Esophagus squamous epithelium (tissue), 5 donors: ENCODE measurements at regions not wholly inside any gene's neighbourhood (a gene's known extent, or its start where the extent isn't known, plus 50 kb on each side); places are given as distances from the start of the nearest gene placed in this dataset.

Experiments used
- DNase-seq: peaks from one replicate; lab custom pipeline; 2025; lab: John Stamatoyannopoulos, UW
- H3K27ac ChIP-seq, 4 donors: fragments of 200-600 bp; sonication (generic); one replicate each; pipeline ENCODE4 v1.5.1; 2016 to 2019; ENCODE audit warnings: mild to moderate bottlenecking in 1 of 4
- H3K27me3 ChIP-seq, 4 donors: fragments of 200-600 bp; sonication (generic); 1 replicate in 3 of 4; 2 replicates in 1 of 4; pipeline versions ENCODE4 v1.5.1 to v1.6.0; 2017 to 2021; ENCODE audit warnings: antibody characterized with exemption in 1 of 4
- H3K36me3 ChIP-seq, 3 donors: fragments of 200-600 bp; sonication (generic); one replicate each; pipeline ENCODE4 v1.5.1; 2016 to 2019
- H3K4me1 ChIP-seq, 3 donors: fragments of 200-600 bp; sonication (generic); one replicate each; pipeline ENCODE4 v1.5.1; 2017 to 2019
- H3K4me3 ChIP-seq, 4 donors: fragments of 200-600 bp; sonication (generic); 1 replicate in 3 of 4; 2 replicates in 1 of 4; pipeline ENCODE4 v1.5.1; 2016 to 2019; ENCODE audit warnings: mild to moderate bottlenecking in 2 of 4, moderate library complexity in 1 of 4
- H3K9me3 ChIP-seq, 3 donors: fragments of 200-600 bp; sonication (generic); one replicate each; pipeline ENCODE4 v1.5.1; 2016 to 2019
- POLR2A ChIP-seq, 4 donors: fragments of 450-650 bp; IDR thresholded peaks; one replicate each; pipeline ENCODE4 v1.6.1; 2017; ENCODE audit warnings: antibody characterized with exemption in 4 of 4, mild to moderate bottlenecking in 4 of 4, moderate library complexity in 3 of 4
- WGBS, 2 donors: methylation state at CpG; one replicate each; pipeline ENCODE4 v1.1.5; 2018; 5-methylcytosine and 5-hydroxymethylcytosine counted together
- intact Hi-C: fragments of 100-400 bp; cut with DNase I; formaldehyde crosslinking; loops from one replicate; pipeline ENCODE4 v1.15.0; 2022
- TF ChIP-seq, protein P1 (sequence below), 6 experiments: fragments of 450-650 bp in 4 of 6; fragments of 200-600 bp in 2 of 6; sonication (generic) in 2 of 6; IDR thresholded peaks; one replicate each; pipeline ENCODE4 v1.5.1; 2016 to 2019; ENCODE audit warnings: antibody characterized with exemption in 6 of 6, mild to moderate bottlenecking in 4 of 6, moderate library complexity in 4 of 6
- donor health status: DM: yes; HTN: yes; CAD: no.

DNA sequence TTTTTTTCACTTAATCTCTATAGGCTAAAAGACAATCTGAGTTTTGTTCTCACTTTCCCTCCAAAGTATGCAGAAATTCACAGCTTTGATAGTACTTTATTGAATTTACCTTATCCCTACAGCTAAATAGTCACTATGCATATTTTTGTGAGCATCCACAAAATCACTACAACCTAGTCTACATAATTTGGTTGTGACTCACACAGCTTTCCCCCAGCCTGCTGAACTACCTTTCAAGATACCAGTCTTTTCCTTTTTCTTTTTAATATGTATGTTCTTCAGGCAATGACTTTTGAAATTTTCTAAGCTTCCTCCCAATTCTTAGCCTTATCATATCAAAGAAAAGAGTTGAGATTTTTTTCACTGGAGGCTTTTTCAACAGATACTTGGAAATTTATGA, 347.3 kb upstream of the CDH6 start:
- Histone ChIP-seq H3K27me3 (no peaks in the 10 kb centered on the region), H3K27ac (no peak overlapping the region), H3K9me3 (no peaks in the 10 kb centered on the region), H3K36me3 (no peaks in the 10 kb centered on the region), H3K4me3 (no peak overlapping the region), H3K4me1 (no peaks in the 10 kb centered on the region)
- intact Hi-C loops = no loop called here
- TF ChIP-seq POLR2A (IDR thresholded peaks at IDR 0.05) = no peak
- TF ChIP-seq, protein P1, sequence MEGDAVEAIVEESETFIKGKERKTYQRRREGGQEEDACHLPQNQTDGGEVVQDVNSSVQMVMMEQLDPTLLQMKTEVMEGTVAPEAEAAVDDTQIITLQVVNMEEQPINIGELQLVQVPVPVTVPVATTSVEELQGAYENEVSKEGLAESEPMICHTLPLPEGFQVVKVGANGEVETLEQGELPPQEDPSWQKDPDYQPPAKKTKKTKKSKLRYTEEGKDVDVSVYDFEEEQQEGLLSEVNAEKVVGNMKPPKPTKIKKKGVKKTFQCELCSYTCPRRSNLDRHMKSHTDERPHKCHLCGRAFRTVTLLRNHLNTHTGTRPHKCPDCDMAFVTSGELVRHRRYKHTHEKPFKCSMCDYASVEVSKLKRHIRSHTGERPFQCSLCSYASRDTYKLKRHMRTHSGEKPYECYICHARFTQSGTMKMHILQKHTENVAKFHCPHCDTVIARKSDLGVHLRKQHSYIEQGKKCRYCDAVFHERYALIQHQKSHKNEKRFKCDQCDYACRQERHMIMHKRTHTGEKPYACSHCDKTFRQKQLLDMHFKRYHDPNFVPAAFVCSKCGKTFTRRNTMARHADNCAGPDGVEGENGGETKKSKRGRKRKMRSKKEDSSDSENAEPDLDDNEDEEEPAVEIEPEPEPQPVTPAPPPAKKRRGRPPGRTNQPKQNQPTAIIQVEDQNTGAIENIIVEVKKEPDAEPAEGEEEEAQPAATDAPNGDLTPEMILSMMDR (IDR thresholded peaks at IDR 0.05) = no peak
- DNase-seq = no peak

GRCh38 chr5:30845194-30845593, 348.3 kb upstream of the CDH6 start:
- H3K4me3 ChIP-seq = no peak overlapping the region
- H3K36me3 ChIP-seq = no peaks in the 10 kb centered on the region
- H3K9me3 ChIP-seq = no peaks in the 10 kb centered on the region
- H3K27me3 ChIP-seq = no peaks in the 10 kb centered on the region
- TF ChIP-seq POLR2A (IDR thresholded peaks at IDR 0.05) = no peak
- TF ChIP-seq, protein P1 (IDR thresholded peaks at IDR 0.05) = no peak
- intact Hi-C loops = no loop called here
- H3K27ac ChIP-seq = no peak overlapping the region
- H3K4me1 ChIP-seq = no peaks in the 10 kb centered on the region
- WGBS, 2 donors = 64 to 65% methylated on average over 2 of the region's 2 CpGs
- DNase-seq = no peak

DNA sequence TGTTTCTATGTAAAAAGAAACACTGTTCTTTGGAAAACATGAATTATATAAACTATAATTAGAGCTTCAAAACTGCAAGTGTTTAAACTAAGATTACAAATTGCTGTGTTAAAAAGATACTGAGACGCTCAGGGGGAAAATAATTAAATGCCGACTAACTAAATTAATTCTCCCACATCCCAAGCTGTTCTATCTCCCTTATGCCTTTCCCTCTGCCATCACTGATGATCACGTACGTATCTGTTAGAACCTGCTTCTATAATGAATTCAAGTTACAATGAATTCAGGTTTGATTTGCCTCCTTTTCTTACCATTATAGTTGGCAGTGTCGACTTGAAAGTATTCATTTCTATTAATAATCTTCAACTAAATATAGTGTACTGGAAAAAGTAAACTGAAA, 349.9 kb upstream of the CDH6 start:
- H3K27me3 ChIP-seq = no peaks in the 10 kb centered on the region
- WGBS, 2 donors = 76 to 80% methylated on average over 5 of the region's 5 CpGs
- no peaks in the 10 kb centered on the region for H3K36me3 ChIP-seq
- H3K9me3 ChIP-seq = no peaks in the 10 kb centered on the region
- no peak for DNase-seq
- no peak for TF ChIP-seq POLR2A (IDR thresholded peaks at IDR 0.05)
- TF ChIP-seq, protein P1 (IDR thresholded peaks at IDR 0.05) = no peak
- no peaks in the 10 kb centered on the region for H3K4me1 ChIP-seq
- no peak overlapping the region for H3K27ac ChIP-seq
- H3K4me3 ChIP-seq = no peak overlapping the region
- intact Hi-C loops = no loop called here

DNA sequence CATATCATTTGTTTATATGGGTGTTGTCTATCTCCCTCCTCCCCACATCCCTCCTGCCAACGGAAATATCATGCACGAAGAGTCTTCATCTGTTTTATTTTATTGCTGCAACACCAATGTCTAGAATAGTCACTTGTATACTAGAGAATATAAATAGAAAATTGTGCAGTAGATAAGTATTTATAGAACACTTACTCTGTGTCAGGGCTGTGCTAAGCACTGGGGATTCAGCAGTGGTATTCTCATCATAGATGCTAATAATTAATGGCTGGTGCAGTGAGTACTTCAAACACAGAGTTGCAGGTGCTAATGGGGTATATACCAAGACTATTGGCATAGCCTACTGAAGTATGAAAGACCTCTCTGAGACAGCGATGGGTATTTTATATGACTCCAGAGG, 353.5 kb upstream of the CDH6 start:
- WGBS, 2 donors = 41 to 75% methylated on average over 3 of the region's 3 CpGs
- no peak overlapping the region for H3K4me3 ChIP-seq
- H3K36me3 ChIP-seq = no peaks in the 10 kb centered on the region
- H3K27ac ChIP-seq = no peak overlapping the region
- H3K9me3 ChIP-seq = no peaks in the 10 kb centered on the region
- intact Hi-C loops = no loop called here
- no peak for DNase-seq
- no peaks in the 10 kb centered on the region for H3K4me1 ChIP-seq
- TF ChIP-seq POLR2A (IDR thresholded peaks at IDR 0.05) = no peak
- no peaks in the 10 kb centered on the region for H3K27me3 ChIP-seq

DNA sequence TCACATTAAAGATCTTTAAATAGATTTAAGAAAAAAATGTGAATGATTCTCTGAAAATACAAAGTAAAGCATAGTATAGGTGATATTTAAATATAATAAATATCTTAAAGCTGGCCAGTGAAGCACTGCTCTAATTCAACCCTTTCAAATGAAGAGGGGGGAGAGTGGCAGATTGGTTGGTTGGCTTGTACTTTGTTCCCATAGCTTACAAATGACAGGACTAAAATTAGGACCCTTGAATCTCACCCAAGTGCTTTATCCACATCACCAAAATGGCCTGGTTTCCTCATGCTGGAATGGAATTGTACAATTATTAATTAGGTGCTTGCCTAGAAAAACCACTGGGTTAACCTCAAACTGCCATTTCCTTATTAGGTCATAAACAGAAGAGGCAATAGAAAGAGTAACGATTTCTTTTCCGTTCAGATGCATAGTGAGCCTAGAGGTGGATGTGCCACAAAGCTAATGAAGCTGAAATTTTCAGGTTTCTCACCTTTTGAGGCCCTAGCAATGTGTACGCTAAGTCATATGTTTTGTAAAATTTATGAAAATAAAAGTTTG, 354.5 kb upstream of the CDH6 start:
- no peaks in the 10 kb centered on the region for H3K36me3 ChIP-seq
- 55 to 62% methylated on average over 3 of the region's 3 CpGs for WGBS, 2 donors
- no peak overlapping the region for H3K27ac ChIP-seq
- H3K4me3 ChIP-seq = no peak overlapping the region
- DNase-seq = no peak
- intact Hi-C loops = no loop called here
- no peak for TF ChIP-seq POLR2A (IDR thresholded peaks at IDR 0.05)
- no peaks in the 10 kb centered on the region for H3K9me3 ChIP-seq
- H3K4me1 ChIP-seq = no peaks in the 10 kb centered on the region
- H3K27me3 ChIP-seq = no peaks in the 10 kb centered on the region

DNA sequence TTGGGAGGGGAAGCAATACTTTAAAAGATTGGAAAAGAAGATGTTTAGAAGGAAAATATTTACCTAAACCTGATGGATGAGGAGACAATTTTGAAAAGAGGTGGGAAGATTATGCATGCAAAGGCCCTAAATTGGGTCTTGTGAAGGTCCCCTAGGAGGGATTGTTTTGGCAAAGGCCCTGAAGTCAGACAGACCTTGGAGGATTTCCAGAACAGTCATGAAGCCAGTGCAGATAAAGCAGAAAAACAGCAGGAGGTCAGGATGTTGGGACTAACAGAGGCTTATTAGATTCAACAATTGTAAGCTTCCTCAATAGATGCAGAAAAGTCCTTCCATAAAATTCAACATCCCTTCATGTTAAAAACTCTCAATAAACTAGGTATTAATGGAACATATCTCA, 361.0 kb upstream of the CDH6 start:
- intact Hi-C loops = no loop called here
- H3K4me3 ChIP-seq = no peak overlapping the region
- H3K4me1 ChIP-seq = no peaks in the 10 kb centered on the region
- H3K9me3 ChIP-seq = no peaks in the 10 kb centered on the region
- no peak overlapping the region for H3K27ac ChIP-seq
- no peak for TF ChIP-seq POLR2A (IDR thresholded peaks at IDR 0.05)
- TF ChIP-seq, protein P1 (IDR thresholded peaks at IDR 0.05) = no peak
- DNase-seq = no peak
- no peaks in the 10 kb centered on the region for H3K36me3 ChIP-seq
- H3K27me3 ChIP-seq = no peaks in the 10 kb centered on the region
